ENCODE measurements at regions not wholly inside any gene's neighbourhood (a gene's known extent, or its start where the extent isn't known, plus 50 kb on each side); places are given as distances from the start of the nearest gene placed in this dataset.

GRCh38 chr10:6721480-6721879 is 141.4 kb upstream of the PRKCQ start:
- no peak overlapping the region for H3K4me3 ChIP-seq (ENCODE audit: low read length in 2 of 2)
- peaks cover 3% of the 10 kb centered on the region for H3K4me1 ChIP-seq (ENCODE audit: control insufficient read depth, insufficient read depth, low read length)
- H3K27me3 ChIP-seq (ENCODE audit: control insufficient read depth in 1 of 2, insufficient read depth in 2 of 2, low read length in 2 of 2) = peaks cover 4 to 7% of the 10 kb centered on the region in 2 donors
- H3K27ac ChIP-seq (ENCODE audit: low read length) = peak overlapping the region; percentile 31
- no peaks in the 10 kb centered on the region for H3K36me3 ChIP-seq (ENCODE audit: control insufficient read depth in 2 of 2, insufficient read depth in 2 of 2, low read length in 2 of 2)
- H3K9ac ChIP-seq (ENCODE audit: low read length in 2 of 2) = no peak overlapping the region
- H3K9me3 ChIP-seq (ENCODE audit: control insufficient read depth in 2 of 2, low read length in 2 of 2) = no peaks in the 10 kb centered on the region

- H3K27ac ChIP-seq (ENCODE audit: low read length) = no peak overlapping the region
- H3K9ac ChIP-seq (ENCODE audit: low read length in 2 of 2) = no peak overlapping the region
- no peak overlapping the region for H3K4me3 ChIP-seq (ENCODE audit: low read length in 2 of 2)
- no peaks in the 10 kb centered on the region for H3K36me3 ChIP-seq (ENCODE audit: control insufficient read depth in 2 of 2, insufficient read depth in 2 of 2, low read length in 2 of 2)
- H3K4me1 ChIP-seq (ENCODE audit: control insufficient read depth, insufficient read depth, low read length) = peaks cover 3% of the 10 kb centered on the region
- peaks cover 4 to 7% of the 10 kb centered on the region in 2 donors for H3K27me3 ChIP-seq (ENCODE audit: control insufficient read depth in 1 of 2, insufficient read depth in 2 of 2, low read length in 2 of 2)
- no peaks in the 10 kb centered on the region for H3K9me3 ChIP-seq (ENCODE audit: control insufficient read depth in 2 of 2, low read length in 2 of 2)
These were observed 139.5 kb upstream of the PRKCQ start for GRCh38 chr10:6719561-6719960.

- no peak overlapping the region for H3K27ac ChIP-seq (ENCODE audit: low read length)
- no peak overlapping the region for H3K4me3 ChIP-seq (ENCODE audit: low read length in 2 of 2)
- H3K9ac ChIP-seq (ENCODE audit: low read length in 2 of 2) = no peak overlapping the region
- H3K9me3 ChIP-seq (ENCODE audit: control insufficient read depth in 2 of 2, low read length in 2 of 2) = no peaks in the 10 kb centered on the region
- H3K4me1 ChIP-seq (ENCODE audit: control insufficient read depth, insufficient read depth, low read length) = peaks cover 3% of the 10 kb centered on the region
- H3K27me3 ChIP-seq (ENCODE audit: control insufficient read depth in 1 of 2, insufficient read depth in 2 of 2, low read length in 2 of 2) = peaks cover 4 to 7% of the 10 kb centered on the region in 2 donors
- no peaks in the 10 kb centered on the region for H3K36me3 ChIP-seq (ENCODE audit: control insufficient read depth in 2 of 2, insufficient read depth in 2 of 2, low read length in 2 of 2)
These were observed 138.5 kb upstream of the PRKCQ start for GRCh38 chr10:6718550-6718949.

GRCh38 chr10:6716516-6716915 is 136.4 kb upstream of the PRKCQ start:
- H3K4me3 ChIP-seq (ENCODE audit: low read length in 2 of 2) = no peak overlapping the region
- no peak overlapping the region for H3K27ac ChIP-seq (ENCODE audit: low read length)
- no peaks in the 10 kb centered on the region for H3K4me1 ChIP-seq (ENCODE audit: control insufficient read depth, insufficient read depth, low read length)
- H3K9me3 ChIP-seq (ENCODE audit: control insufficient read depth in 2 of 2, low read length in 2 of 2) = no peaks in the 10 kb centered on the region
- H3K9ac ChIP-seq (ENCODE audit: low read length in 2 of 2) = no peak overlapping the region
- peaks cover 3 to 9% of the 10 kb centered on the region in 2 donors for H3K27me3 ChIP-seq (ENCODE audit: control insufficient read depth in 1 of 2, insufficient read depth in 2 of 2, low read length in 2 of 2)
- H3K36me3 ChIP-seq (ENCODE audit: control insufficient read depth in 2 of 2, insufficient read depth in 2 of 2, low read length in 2 of 2) = no peaks in the 10 kb centered on the region

GRCh38 chr10:6713716-6714115 is 133.6 kb upstream of the PRKCQ start:
- Histone ChIP-seq H3K27ac (ENCODE audit: low read length) (no peak overlapping the region), H3K4me3 (ENCODE audit: low read length in 2 of 2) (no peak overlapping the region)

DNA sequence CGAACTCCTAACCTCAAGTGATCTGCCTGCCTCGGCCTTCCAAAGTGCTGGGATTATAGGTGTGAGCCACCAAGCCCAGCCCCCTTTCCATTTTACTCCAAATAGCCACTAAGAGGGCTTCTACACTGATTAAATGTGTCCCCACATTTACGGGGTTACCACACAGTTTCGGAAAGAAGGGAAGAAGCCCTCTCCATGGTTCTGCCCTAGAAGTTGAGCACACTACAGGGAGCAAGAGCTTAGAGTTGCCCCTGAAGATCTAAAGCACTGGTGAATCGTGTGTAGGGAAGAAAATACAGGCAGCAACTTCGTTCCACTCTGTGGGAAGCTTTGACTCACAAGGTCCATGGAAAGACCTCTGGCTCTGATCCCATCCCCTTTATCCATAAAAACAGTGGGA is 133.0 kb upstream of the PRKCQ start:
- H3K27ac ChIP-seq (ENCODE audit: low read length) = no peak overlapping the region
- H3K27me3 ChIP-seq (ENCODE audit: control insufficient read depth in 1 of 2, insufficient read depth in 2 of 2, low read length in 2 of 2) = peaks cover 0 to 4% of the 10 kb centered on the region in 2 donors
- no peak overlapping the region for H3K4me3 ChIP-seq (ENCODE audit: low read length in 2 of 2)
- H3K9me3 ChIP-seq (ENCODE audit: control insufficient read depth in 2 of 2, low read length in 2 of 2) = no peaks in the 10 kb centered on the region
- H3K4me1 ChIP-seq (ENCODE audit: control insufficient read depth, insufficient read depth, low read length) = no peaks in the 10 kb centered on the region
- H3K9ac ChIP-seq (ENCODE audit: low read length in 2 of 2) = no peak overlapping the region
- no peaks in the 10 kb centered on the region for H3K36me3 ChIP-seq (ENCODE audit: control insufficient read depth in 2 of 2, insufficient read depth in 2 of 2, low read length in 2 of 2)

More at GRCh38 chr10:6713716-6714115, 133.6 kb upstream of the PRKCQ start:
- Histone ChIP-seq H3K27me3 (ENCODE audit: control insufficient read depth in 1 of 2, insufficient read depth in 2 of 2, low read length in 2 of 2) (peaks cover 0 to 4% of the 10 kb centered on the region in 2 donors), H3K9me3 (ENCODE audit: control insufficient read depth in 2 of 2, low read length in 2 of 2) (no peaks in the 10 kb centered on the region), H3K4me1 (ENCODE audit: control insufficient read depth, insufficient read depth, low read length) (no peaks in the 10 kb centered on the region), H3K9ac (ENCODE audit: low read length in 2 of 2) (no peak overlapping the region), H3K36me3 (ENCODE audit: control insufficient read depth in 2 of 2, insufficient read depth in 2 of 2, low read length in 2 of 2) (no peaks in the 10 kb centered on the region)

DNA sequence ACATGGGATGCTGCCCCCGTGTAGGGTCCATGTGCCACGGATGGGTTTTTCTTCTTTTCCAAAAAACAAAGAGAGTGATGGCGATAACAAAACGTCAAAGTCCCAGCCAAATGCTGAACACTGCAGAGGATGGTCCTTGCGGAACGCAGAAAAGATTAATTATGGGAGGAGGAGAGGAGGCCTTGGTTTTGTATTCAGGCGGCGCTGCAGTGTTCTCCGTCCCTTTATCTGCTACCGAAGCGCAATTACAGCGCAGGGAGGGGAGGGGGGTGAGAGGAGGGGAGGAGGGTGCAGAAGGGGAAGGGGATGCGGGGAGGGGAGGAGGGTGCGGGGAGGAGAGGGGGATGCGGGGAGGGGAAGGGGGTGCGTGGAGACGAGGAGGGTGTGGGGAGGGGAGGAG is 131.8 kb upstream of the PRKCQ start:
- no peak overlapping the region for H3K4me3 ChIP-seq (ENCODE audit: low read length in 2 of 2)
- H3K36me3 ChIP-seq (ENCODE audit: control insufficient read depth in 2 of 2, insufficient read depth in 2 of 2, low read length in 2 of 2) = no peaks in the 10 kb centered on the region
- H3K4me1 ChIP-seq (ENCODE audit: control insufficient read depth, insufficient read depth, low read length) = no peaks in the 10 kb centered on the region
- H3K9ac ChIP-seq (ENCODE audit: low read length in 2 of 2) = no peak overlapping the region
- H3K27me3 ChIP-seq (ENCODE audit: control insufficient read depth in 1 of 2, insufficient read depth in 2 of 2, low read length in 2 of 2) = peaks cover 0 to 4% of the 10 kb centered on the region in 2 donors
- H3K9me3 ChIP-seq (ENCODE audit: control insufficient read depth in 2 of 2, low read length in 2 of 2) = no peaks in the 10 kb centered on the region
- no peak overlapping the region for H3K27ac ChIP-seq (ENCODE audit: low read length)

DNA sequence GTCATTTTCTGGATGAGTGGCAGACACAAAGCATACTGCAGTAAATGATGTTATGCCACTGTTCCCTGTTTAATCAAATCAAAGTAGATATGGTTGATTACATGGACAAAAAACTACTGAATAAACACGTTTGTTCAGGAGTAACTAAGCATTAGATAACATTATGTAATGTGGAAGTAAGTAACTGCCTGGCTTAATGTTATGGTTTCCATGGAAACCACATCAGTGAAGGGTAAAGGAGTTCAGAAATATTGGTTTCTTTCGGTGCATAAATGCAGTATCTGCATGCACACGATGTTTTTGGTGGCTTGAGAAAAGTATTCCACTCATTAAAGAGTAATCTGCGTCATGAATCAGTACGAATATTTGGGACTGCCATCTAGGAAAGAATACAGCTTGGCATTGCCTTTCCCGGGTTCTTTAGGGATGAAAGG is 131.3 kb upstream of the PRKCQ start:
- peaks cover 0 to 4% of the 10 kb centered on the region in 2 donors for H3K27me3 ChIP-seq (ENCODE audit: control insufficient read depth in 1 of 2, insufficient read depth in 2 of 2, low read length in 2 of 2)
- H3K36me3 ChIP-seq (ENCODE audit: control insufficient read depth in 2 of 2, insufficient read depth in 2 of 2, low read length in 2 of 2) = no peaks in the 10 kb centered on the region
- no peaks in the 10 kb centered on the region for H3K4me1 ChIP-seq (ENCODE audit: control insufficient read depth, insufficient read depth, low read length)
- H3K27ac ChIP-seq (ENCODE audit: low read length) = no peak overlapping the region
- no peaks in the 10 kb centered on the region for H3K9me3 ChIP-seq (ENCODE audit: control insufficient read depth in 2 of 2, low read length in 2 of 2)
- H3K9ac ChIP-seq (ENCODE audit: low read length in 2 of 2) = no peak overlapping the region
- H3K4me3 ChIP-seq (ENCODE audit: low read length in 2 of 2) = no peak overlapping the region

GRCh38 chr10:6707352-6707751 is 127.3 kb upstream of the PRKCQ start:
- Histone ChIP-seq H3K4me1 (ENCODE audit: control insufficient read depth, insufficient read depth, low read length) (no peaks in the 10 kb centered on the region), H3K36me3 (ENCODE audit: control insufficient read depth in 2 of 2, insufficient read depth in 2 of 2, low read length in 2 of 2) (no peaks in the 10 kb centered on the region), H3K9me3 (ENCODE audit: control insufficient read depth in 2 of 2, low read length in 2 of 2) (no peaks in the 10 kb centered on the region), H3K27ac (ENCODE audit: low read length) (no peak overlapping the region), H3K27me3 (ENCODE audit: control insufficient read depth in 1 of 2, insufficient read depth in 2 of 2, low read length in 2 of 2) (peaks cover 0 to 2% of the 10 kb centered on the region in 2 donors), H3K9ac (ENCODE audit: low read length in 2 of 2) (no peak overlapping the region), H3K4me3 (ENCODE audit: low read length in 2 of 2) (no peak overlapping the region)

GRCh38 chr10:6706725-6707124 is 126.6 kb upstream of the PRKCQ start:
- Histone ChIP-seq H3K9ac (ENCODE audit: low read length in 2 of 2) (no peak overlapping the region), H3K36me3 (ENCODE audit: control insufficient read depth in 2 of 2, insufficient read depth in 2 of 2, low read length in 2 of 2) (no peaks in the 10 kb centered on the region), H3K27ac (ENCODE audit: low read length) (no peak overlapping the region), H3K9me3 (ENCODE audit: control insufficient read depth in 2 of 2, low read length in 2 of 2) (no peaks in the 10 kb centered on the region), H3K4me3 (ENCODE audit: low read length in 2 of 2) (no peak overlapping the region), H3K27me3 (ENCODE audit: control insufficient read depth in 1 of 2, insufficient read depth in 2 of 2, low read length in 2 of 2) (peaks cover 0 to 2% of the 10 kb centered on the region in 2 donors), H3K4me1 (ENCODE audit: control insufficient read depth, insufficient read depth, low read length) (no peaks in the 10 kb centered on the region)

- Histone ChIP-seq H3K4me3 (ENCODE audit: low read length in 2 of 2) (no peak overlapping the region), H3K9ac (ENCODE audit: low read length in 2 of 2) (no peak overlapping the region), H3K27me3 (ENCODE audit: control insufficient read depth in 1 of 2, insufficient read depth in 2 of 2, low read length in 2 of 2) (peaks cover 0 to 2% of the 10 kb centered on the region in 2 donors), H3K36me3 (ENCODE audit: control insufficient read depth in 2 of 2, insufficient read depth in 2 of 2, low read length in 2 of 2) (no peaks in the 10 kb centered on the region), H3K9me3 (ENCODE audit: control insufficient read depth in 2 of 2, low read length in 2 of 2) (no peaks in the 10 kb centered on the region), H3K4me1 (ENCODE audit: control insufficient read depth, insufficient read depth, low read length) (no peaks in the 10 kb centered on the region), H3K27ac (ENCODE audit: low read length) (no peak overlapping the region)
These were observed 124.8 kb upstream of the PRKCQ start for GRCh38 chr10:6704896-6705295.
